Endothelial cell of umbilical vein (primary cell): ENCODE measurements at regions not wholly inside any gene's neighbourhood (a gene's known extent, or its start where the extent isn't known, plus 50 kb on each side); places are given as distances from the start of the nearest gene placed in this dataset.

Experiments
- BruUV-seq: library from RNA; stranded (reverse); fragments of 400-500 nt; replicated peaks from 2 replicates; lab custom pipeline; 2021; lab: Mats Ljungman, UMichigan
- CTCF ChIA-PET: fragments of 300-600, 350-600 bp; sonication (Branson Sonifier 250); formaldehyde crosslinking; loops from one replicate; lab custom pipeline; 2021; ENCODE audit warnings: antibody characterized with exemption, inconsistent platforms; lab: Charles Lee
- POLR2A ChIA-PET: fragments of 300-600, 350-600 bp; sonication (Branson Sonifier 250); formaldehyde crosslinking; loops from one replicate; lab custom pipeline; 2021; ENCODE audit warnings: antibody characterized with exemption, inconsistent platforms; lab: Charles Lee
- DNase-seq: peaks from one replicate; pipeline ENCODE4 v3.0.0-alpha.2; 2011; ENCODE audit warnings: low read depth, low spot score
- FAIRE-seq: peaks from 2 replicates; lab custom pipeline; 2011; peaks lifted over from hg19 to GRCh38; lab: Jason Lieb, UNC
- H2AFZ ChIP-seq: 2 replicates; pipeline ENCODE4 v1.6.0; 2012; ENCODE audit warnings: low read depth, low read length, control low read depth, inconsistent platforms
- H3K27ac ChIP-seq: 2 replicates; pipeline ENCODE4 v1.5.1; 2011; ENCODE audit warnings: low read depth, mild to moderate bottlenecking, control low read depth, low read length, moderate library complexity; ENCODE audit not compliant: insufficient read depth
- H3K27me3 ChIP-seq, 2 experiments: 2 replicates each; pipeline versions ENCODE4 v1.6.0 to v1.6.1; 2011; ENCODE audit warnings: low read length in 2 of 2, mixed read lengths in 1 of 2; ENCODE audit not compliant: control insufficient read depth in 2 of 2, insufficient read depth in 2 of 2
- H3K36me3 ChIP-seq, 2 experiments: 2 replicates in 1 of 2; 3 replicates in 1 of 2; pipeline ENCODE4 v1.5.1; 2011; ENCODE audit warnings: low read length in 2 of 2, mild to moderate bottlenecking in 1 of 2, moderate library complexity in 1 of 2; ENCODE audit not compliant: control insufficient read depth in 2 of 2, insufficient read depth in 2 of 2; ENCODE audit errors: extremely low read depth in 1 of 2
- H3K4me1 ChIP-seq: 3 replicates; pipeline ENCODE4 v1.5.1; 2011; ENCODE audit warnings: mild to moderate bottlenecking, low read length; ENCODE audit not compliant: control insufficient read depth, insufficient read depth; ENCODE audit errors: extremely low read depth
- H3K4me2 ChIP-seq: 2 replicates; pipeline ENCODE4 v1.6.1; 2011; ENCODE audit warnings: low read length, control low read depth, mixed read lengths; ENCODE audit not compliant: insufficient read depth
- H3K4me3 ChIP-seq, 3 experiments: fragments of 200-600 bp in 1 of 3; sonication (generic), shearing (Covaris generic) in 1 of 3; replicated peaks in 1 of 3; 2 replicates each; pipeline ENCODE4 v1.5.1; 2011 to 2016; ENCODE audit warnings: control low read depth in 3 of 3, low read length in 3 of 3, mild to moderate bottlenecking in 2 of 3, inconsistent platforms in 1 of 3, low read depth in 1 of 3, moderate library complexity in 1 of 3; ENCODE audit not compliant: insufficient read depth in 1 of 3
- H3K79me2 ChIP-seq: 2 replicates; pipeline ENCODE4 v1.6.0; 2012; ENCODE audit warnings: low read length, inconsistent platforms; ENCODE audit not compliant: control insufficient read depth, insufficient read depth
- H3K9ac ChIP-seq: replicated peaks from 2 replicates; pipeline ENCODE3; 2011; ENCODE audit warnings: low read length, control low read depth; ENCODE audit not compliant: insufficient read depth; ENCODE audit errors: extremely low read depth
- H3K9me1 ChIP-seq: replicated peaks from 3 replicates; pipeline ENCODE4 v1.6.0; 2011; ENCODE audit warnings: mild to moderate bottlenecking, low read length; ENCODE audit not compliant: control insufficient read depth, insufficient read depth; ENCODE audit errors: extremely low read depth
- H3K9me3 ChIP-seq: replicated peaks from 2 replicates; pipeline ENCODE4 v1.5.1; 2012; ENCODE audit warnings: low read length, inconsistent platforms; ENCODE audit not compliant: control insufficient read depth, insufficient read depth
- H4K20me1 ChIP-seq: replicated peaks from 2 replicates; pipeline ENCODE3; 2011; ENCODE audit warnings: mild to moderate bottlenecking, low read length; ENCODE audit not compliant: control insufficient read depth, insufficient read depth; ENCODE audit errors: extremely low read depth
- CTCF ChIP-seq, 2 donors: IDR thresholded peaks; 1 replicate in 1 of 2; 2 replicates in 1 of 2; pipeline ENCODE4 v1.5.1; 2011; ENCODE audit warnings: low read length in 2 of 2, mild to moderate bottlenecking in 2 of 2, moderate library complexity in 2 of 2, control low read depth in 1 of 2, inconsistent platforms in 1 of 2, low read depth in 1 of 2; ENCODE audit not compliant: insufficient read depth in 1 of 2; ENCODE audit errors: extremely low read depth in 1 of 2
- EZH2 ChIP-seq: IDR thresholded peaks from 2 replicates; pipeline ENCODE4 v1.6.1; 2012; ENCODE audit warnings: borderline replicate concordance, low read depth, mild to moderate bottlenecking, moderate library complexity, low read length, inconsistent platforms; ENCODE audit not compliant: severe bottlenecking
- FOS ChIP-seq: IDR thresholded peaks from 2 replicates; pipeline ENCODE4 v1.6.1; 2011; ENCODE audit warnings: mild to moderate bottlenecking, low read length, moderate library complexity, borderline replicate concordance; ENCODE audit not compliant: insufficient read depth
- GATA2 ChIP-seq: IDR thresholded peaks from 2 replicates; pipeline ENCODE4 v1.7.0; 2011; ENCODE audit warnings: low read depth, mild to moderate bottlenecking, moderate library complexity, mixed read lengths, low read length; ENCODE audit not compliant: insufficient read length, insufficient read depth
- JUN ChIP-seq: IDR thresholded peaks from 2 replicates; pipeline ENCODE4 v1.6.1; 2011; ENCODE audit warnings: borderline replicate concordance, low read depth; ENCODE audit not compliant: insufficient read length, insufficient read depth
- MYC ChIP-seq: IDR thresholded peaks from one replicate; pipeline ENCODE4 v1.6.1; 2011; ENCODE audit warnings: mild to moderate bottlenecking, low read depth, low read length
- POLR2A ChIP-seq: IDR thresholded peaks from 2 replicates; pipeline ENCODE4 v1.6.1; 2012; ENCODE audit warnings: low read depth, mild to moderate bottlenecking, control low read depth, low read length
- POLR2AphosphoS5 ChIP-seq: IDR thresholded peaks from 2 replicates; pipeline ENCODE4 v1.6.1; 2012; ENCODE audit warnings: low read depth, mild to moderate bottlenecking, control low read depth, low read length, moderate library complexity; ENCODE audit not compliant: insufficient read depth
- dilution Hi-C: fragments of 300-500 bp; cut with MboI; formaldehyde crosslinking; loops from one replicate; pipeline ENCODE4 v1.15.0; 2019; ENCODE audit warnings: low sequenced_read_pairs; ENCODE audit not compliant: extremely low pct_ligation_motif_present
- intact Hi-C: fragments of 100-400 bp; cut with micrococcal nuclease; formaldehyde crosslinking; loops from one replicate; pipeline ENCODE4 v1.10.0; 2022
- TF ChIP-seq, protein P1 (sequence below): IDR thresholded peaks from 2 replicates; pipeline ENCODE4 v1.6.1; 2011; ENCODE audit not compliant: insufficient read depth, insufficient read length

- Histone ChIP-seq H2AFZ (no peak overlapping the region), H3K9ac (no peak overlapping the region), H3K79me2 (no peaks in the 10 kb centered on the region), H3K9me3 (no peaks in the 10 kb centered on the region), H3K36me3 (no peaks in the 10 kb centered on the region), H3K27ac (no peak overlapping the region), H4K20me1 (no peaks in the 10 kb centered on the region), H3K4me1 (no peaks in the 10 kb centered on the region), H3K4me3 (no peak overlapping the region), H3K4me2 (no peak overlapping the region), H3K9me1 (no peaks in the 10 kb centered on the region), H3K27me3 (peaks cover 3% of the 10 kb centered on the region in 2 experiments)
- FAIRE-seq = no peak
- intact Hi-C loops = no loop called here
- TF ChIP-seq, protein P1, sequence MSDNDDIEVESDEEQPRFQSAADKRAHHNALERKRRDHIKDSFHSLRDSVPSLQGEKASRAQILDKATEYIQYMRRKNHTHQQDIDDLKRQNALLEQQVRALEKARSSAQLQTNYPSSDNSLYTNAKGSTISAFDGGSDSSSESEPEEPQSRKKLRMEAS = no peak
- TF ChIP-seq CTCF (IDR thresholded peaks at IDR 0.05; ENCODE audit: extremely low read depth in 1 of 2, insufficient read depth in 1 of 2, low read depth in 1 of 2, low read length in 2 of 2) = no peak
- TF ChIP-seq FOS = no peak
- TF ChIP-seq POLR2A = no peak
- no peak for TF ChIP-seq MYC
- TF ChIP-seq EZH2 = no peak
- TF ChIP-seq GATA2 = no peak
- TF ChIP-seq POLR2AphosphoS5 = no peak
- no peak for TF ChIP-seq JUN
- POLR2A ChIA-PET = no interaction called here
- dilution Hi-C loops = no loop called here
- no peak for DNase-seq
- CTCF ChIA-PET = no interaction called here
- BruUV-seq = no TSS peak
Measured at GRCh38 chr12:25045869-25046268, 97.0 kb upstream of the BCAT1 start.
